ENCODE measurements at regions not wholly inside any gene's neighbourhood (a gene's known extent, or its start where the extent isn't known, plus 50 kb on each side); places are given as distances from the start of the nearest gene placed in this dataset.

DNA sequence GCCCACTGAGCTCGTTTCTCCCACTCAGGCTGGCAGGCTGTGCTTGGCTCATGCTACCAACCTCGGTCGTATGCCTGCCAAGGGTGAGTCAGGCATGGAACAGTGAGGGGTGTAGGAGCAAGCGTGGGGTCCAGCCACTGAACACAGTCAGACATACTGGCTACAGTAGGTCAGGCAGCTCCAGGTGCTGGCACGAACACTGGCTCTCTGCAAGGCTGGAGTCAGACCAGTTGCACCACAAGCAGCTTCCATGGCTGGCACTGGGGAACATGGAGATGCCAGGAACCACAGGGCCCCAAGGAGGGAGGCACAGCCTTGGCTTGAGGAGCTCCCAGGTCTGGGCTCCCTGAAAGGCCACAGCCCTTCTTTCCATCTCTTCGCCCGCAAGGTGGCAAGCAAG is 410.7 kb upstream of the KIRREL3 start:
- no peak for DNase-seq (ENCODE audit: low read depth)

DNA sequence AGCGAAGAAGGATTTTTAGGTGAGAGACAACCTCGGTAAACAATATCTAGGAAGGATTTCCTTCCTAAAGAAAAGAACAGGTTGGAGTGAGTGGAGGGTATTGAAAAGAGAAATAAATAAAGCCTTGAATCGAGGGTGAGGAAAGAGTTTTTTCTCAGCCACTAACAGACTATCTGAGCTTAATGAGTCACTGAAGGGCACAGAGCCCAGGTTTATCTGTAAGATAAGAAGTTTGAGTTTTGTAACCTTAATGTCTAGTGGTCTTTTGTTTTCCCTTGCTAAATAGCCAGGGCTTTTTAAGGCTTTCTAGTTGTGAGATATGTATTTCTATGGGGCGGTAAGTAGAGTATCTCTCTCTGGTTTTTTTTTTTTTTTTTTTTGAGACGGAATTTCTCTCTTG is 394.5 kb upstream of the KIRREL3 start:
- DNase-seq (ENCODE audit: low read depth): no peak

DNA sequence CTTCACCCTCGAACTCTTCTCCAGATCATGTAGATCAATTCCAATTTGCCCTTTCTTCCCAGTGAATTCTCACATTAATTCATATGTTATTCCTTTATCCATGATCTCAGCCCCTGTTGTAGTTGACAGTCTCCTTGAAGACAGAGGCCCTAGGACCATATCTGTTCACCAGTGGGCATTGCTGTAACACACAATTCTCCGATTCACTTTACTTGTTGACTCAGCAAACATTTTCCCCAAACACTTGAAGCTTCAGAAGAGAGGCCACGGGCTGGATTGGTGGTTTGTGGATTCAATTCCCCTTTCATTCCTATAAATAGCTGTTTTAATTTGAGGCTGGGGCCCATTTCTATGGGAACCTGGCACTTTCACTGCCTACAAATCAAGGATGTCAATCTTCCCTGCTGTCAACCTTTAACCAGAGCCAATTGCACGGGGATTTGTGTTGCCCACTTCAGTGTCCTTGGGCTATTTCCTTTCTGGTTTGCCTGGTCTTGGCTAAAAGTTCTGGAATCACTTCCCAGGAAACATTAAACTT is 393.0 kb upstream of the KIRREL3 start:
- DNase-seq (ENCODE audit: low read depth): no peak

DNA sequence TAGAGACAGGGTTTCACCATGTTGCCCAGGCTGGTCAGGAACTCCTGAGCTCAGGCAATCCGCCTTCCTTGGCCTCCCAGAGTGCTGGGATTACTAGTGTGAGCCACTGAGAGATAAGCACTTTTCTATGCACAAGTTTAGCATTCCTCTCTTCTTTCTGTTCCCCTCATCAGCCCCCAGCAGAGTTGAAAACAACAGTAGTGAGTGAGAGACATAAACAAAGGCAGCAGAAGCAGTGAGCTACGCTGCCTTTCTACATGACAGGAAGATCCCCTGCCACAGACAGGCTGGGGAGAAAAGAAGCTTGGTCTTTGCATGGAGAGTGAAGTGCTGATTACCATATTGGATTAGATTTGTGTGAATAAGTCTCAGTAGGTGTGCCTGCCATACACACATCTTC is 392.0 kb upstream of the KIRREL3 start:
- no peak for DNase-seq (ENCODE audit: low read depth)

DNA sequence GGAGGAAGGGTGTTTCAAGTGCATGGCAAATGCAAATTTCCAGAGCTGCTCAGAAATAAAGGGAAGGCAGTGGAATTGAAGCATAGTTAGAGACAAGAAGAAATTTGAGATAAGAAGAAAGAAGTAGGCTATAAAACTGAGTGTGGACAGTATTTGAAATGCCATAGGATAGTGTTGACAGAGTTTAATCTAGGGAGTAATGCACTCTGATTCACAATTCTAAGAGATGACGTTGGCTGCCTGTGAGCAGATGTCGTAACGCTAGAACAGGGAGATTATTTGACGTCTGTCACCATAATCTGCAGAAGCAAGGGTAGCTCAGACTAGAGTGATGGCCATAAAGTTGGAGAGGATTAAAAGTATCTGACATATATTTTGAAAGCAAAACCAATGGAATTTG is 389.9 kb upstream of the KIRREL3 start:
- DNase-seq (ENCODE audit: low read depth): no peak

DNA sequence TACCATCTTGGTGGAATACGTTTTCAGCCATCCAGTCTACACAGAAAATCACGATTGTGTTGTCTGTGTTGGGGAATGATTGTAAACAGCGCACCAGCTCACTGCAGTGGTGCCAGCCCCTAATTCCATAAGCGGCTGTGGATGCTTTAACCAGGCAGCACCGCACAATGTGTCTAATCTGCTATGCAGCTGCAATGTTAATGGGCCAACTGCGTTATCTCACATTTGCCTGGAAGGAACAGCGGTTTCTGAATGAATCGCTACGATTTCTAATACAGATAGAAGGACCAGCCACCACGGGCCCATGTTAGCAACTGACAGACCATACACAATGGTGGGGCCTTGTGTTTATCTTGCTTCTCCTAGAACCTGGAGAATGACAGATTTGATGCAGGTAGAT is 384.5 kb upstream of the KIRREL3 start:
- DNase-seq (ENCODE audit: low read depth): no peak

DNA sequence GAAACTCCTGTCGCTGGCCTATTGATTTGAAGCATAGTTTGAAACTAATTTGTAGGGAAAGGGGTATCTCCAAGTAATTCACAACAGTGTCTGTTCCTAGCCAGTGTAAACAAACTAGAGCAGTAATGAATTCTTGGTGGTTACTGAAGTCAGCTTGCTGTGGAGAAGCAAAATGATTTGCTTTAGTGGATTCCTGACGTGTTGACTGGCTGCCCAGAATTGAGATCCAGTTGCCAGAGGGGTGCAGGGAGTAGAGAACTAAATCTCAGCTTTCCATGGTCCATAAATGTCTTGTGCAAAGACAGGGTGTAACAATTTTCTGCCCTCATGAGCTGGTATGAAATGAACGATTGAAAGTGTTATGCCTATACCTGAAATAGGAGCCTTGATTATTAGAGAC is 382.5 kb upstream of the KIRREL3 start:
- no peak for DNase-seq (ENCODE audit: low read depth)

DNA sequence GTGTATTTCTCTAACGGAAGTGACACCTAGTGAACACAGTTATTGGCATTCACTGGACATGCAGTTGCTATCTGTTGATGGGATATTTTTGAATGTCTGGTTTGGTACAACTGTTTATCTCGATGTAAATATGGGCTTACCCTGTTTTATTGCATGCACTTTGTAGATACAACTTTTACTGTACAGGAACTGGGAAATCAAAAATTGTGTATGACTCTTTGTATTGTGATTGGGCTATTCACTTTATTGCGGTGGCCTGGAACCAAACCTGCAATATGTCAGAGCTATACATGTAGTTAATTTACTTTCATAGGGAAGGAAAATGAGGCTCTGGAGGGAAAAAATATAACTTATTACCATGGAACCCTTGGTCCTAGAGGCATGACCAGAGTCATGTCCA is 380.7 kb upstream of the KIRREL3 start:
- DNase-seq (ENCODE audit: low read depth): no peak

DNA sequence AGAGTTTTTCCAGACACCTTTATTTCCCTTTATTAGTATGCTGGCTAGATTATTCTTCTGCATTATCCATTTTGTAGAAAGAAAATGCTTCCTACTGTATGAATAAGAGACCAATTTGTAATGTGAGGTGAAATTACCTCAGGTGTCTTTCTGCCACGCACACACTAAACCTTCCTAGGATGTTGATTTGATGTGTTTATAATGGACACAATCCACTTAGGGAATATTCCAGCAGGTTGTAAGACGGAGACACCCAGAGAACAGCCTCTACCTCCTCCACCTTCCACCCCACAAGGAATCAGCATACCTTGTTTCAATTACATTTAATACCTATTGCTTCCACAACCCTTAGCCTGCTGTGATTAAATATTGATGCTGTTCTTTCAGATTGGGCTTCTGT is 379.1 kb upstream of the KIRREL3 start:
- no peak for DNase-seq (ENCODE audit: low read depth)

DNA sequence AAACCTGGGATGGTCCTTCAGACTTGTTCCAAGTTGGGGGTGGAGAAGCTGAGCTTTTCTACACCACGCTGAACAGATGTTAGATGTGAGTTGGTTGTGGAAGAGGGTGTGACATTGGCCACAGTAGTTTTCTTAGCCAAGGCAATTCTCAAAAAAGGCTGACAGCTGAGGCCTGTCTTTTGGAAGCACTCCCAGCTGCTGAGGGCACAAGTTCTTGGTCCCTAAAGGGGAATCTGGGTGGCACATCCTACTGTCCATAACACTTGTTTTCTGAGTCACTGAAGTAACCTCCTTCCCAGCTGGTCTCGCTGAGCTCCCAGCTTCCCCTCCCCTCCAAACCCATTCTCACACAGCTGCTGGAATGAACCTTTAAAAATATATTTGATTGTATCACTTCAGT is 375.7 kb upstream of the KIRREL3 start:
- no peak for DNase-seq (ENCODE audit: low read depth)

DNA sequence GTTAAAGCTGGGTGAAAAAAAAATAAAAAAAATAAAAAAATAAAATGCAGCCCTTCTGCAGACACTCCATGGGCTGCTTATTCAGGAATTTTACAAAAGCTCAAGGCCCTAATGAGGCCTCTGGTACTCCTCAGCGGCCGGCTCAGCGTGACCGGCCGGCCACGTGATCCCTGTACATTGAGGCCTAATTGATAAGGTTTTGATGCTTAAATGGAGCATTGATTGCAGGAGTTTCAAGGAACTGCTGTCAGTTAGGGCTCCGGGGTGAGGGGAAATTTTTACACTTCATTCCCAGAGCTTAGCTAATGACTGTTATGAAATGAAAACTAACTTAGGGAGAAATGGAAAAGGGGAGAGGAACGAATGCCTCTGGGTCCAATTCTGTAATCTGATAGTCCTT is 368.8 kb upstream of the KIRREL3 start:
- DNase-seq (ENCODE audit: low read depth): no peak

DNA sequence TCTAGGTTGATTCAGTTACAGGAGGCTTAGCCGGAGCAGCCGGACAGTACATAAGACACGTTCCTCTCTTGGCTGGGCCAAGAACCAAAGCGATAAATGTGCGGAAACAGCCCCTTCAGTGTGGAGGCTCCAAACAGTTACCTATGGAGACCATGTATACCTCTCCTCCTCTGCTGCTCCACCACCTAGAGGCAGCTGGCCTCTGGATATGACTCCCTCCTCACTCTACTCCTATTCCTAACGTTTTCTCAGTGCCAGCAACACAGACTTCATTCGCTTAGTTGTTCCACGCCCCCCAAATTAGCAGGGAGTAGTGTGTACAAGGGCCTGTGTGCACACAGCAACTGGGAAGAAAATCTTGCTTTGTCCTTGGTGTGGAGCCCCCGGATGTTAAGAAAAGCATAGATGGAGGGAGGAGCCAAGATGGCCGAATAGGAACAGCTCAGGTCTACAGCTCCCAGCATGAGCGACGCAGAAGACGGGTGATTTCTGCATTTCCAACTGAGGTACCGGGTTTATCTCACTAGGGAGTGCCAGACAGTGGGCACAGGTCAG is 362.3 kb upstream of the KIRREL3 start:
- no peak for DNase-seq (ENCODE audit: low read depth)

DNA sequence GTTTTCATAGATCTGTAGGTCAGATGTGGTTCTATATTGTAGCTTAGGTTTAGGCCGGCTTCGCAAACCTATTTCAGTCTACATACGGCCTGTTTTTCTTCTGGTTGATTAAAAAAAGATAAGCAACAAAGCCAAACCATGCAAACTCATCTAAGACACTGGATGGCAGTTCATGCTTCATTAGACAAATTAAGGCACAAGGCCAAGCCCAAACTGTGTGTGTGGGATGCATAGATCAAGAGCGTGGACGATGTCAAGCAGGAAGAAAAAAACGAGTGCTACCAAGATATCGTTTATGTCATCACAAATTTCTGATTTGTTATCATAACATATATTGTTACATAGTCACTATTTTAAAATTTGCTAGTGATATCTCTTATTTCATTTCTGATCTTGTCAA is 357.6 kb upstream of the KIRREL3 start:
- DNase-seq (ENCODE audit: low read depth): no peak

DNA sequence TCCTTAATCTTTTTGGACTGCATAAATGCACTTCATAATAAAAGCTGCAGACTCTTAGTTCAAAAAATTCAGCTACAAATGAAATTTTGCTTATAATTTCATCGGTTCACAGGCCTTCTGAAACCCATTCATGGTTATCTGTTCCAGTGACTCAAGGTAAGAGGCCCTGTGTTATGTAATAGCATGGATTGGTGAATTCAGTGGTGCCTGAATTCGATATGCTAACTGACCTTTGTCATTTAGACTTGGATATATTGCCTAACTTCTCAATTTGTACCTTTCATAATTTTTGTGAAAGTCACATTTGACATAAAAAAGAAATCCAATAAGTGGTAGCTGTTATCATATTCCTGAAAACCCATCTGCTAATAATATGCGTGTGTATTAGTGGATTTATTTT is 349.9 kb upstream of the KIRREL3 start:
- DNase-seq (ENCODE audit: low read depth): no peak

DNA sequence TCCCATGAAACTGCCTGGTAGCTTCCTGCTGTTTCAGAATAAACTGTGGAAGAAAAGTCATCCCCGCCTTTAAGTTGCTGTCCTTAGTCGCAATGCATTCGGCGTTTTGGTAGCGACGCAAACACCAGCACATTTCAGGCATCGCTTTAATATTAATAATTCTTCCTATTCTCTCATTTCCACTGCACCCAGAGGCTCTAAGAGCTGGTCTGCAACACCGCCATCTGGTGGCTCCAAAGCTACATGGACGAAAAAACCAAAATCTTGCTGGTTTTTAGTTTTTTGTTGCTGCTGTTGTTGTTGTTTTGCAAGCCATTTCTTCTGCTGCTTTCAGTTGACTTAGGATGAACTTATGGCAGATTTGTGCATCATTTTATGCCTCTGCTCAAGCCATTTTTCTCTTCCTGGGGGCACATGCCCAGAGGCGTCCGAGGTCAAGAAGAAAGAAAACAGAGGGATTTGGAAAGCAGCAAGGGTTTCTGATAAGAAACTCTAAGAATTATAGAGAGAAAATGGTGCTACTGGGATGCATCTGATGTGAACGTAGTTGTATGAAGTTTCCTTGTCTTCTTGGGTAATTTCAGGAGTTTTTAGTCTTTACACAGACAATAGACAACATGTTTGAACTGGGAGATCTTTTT is 345.4 kb upstream of the KIRREL3 start:
- no peak for DNase-seq (ENCODE audit: low read depth)

DNA sequence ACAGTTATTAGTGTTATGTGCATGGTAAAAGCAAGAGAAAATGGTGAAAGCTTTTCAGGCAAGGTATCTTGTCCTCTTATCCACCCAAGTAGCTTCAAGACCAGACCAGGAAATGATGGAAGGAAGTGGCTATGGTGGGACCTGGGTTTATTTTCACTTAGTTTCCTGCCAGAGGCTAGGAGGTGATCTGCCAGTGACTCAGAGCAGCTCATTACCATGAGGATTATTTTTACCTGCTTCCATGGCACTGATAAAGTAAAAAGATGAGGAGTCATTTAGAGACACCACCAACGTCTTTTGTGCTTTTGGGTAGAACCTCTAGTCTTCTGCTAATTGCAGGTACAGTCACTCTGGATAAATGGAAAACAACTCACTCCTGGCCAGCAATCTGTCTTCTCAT is 339.9 kb upstream of the KIRREL3 start:
- DNase-seq (ENCODE audit: low read depth): no peak

DNA sequence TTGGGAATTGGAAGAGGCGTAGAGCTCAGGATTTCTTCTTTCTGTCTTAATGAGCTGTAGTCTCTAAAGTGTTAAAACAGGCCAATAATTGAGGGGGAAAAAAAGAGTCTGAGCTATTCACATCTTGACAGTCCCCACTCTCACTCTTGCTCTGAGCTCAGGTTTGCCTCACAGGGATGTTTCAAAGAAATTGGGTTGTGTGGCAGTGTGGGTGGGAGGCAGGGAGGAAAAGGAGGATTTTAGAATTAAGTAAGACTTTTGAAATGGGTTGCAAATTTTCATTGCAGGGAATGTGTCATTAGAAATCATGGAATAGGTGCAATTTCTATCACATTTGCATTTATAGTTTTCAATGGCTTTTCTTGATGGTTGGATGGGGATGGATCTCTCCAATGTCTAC is 338.8 kb upstream of the KIRREL3 start:
- DNase-seq (ENCODE audit: low read depth): no peak

DNA sequence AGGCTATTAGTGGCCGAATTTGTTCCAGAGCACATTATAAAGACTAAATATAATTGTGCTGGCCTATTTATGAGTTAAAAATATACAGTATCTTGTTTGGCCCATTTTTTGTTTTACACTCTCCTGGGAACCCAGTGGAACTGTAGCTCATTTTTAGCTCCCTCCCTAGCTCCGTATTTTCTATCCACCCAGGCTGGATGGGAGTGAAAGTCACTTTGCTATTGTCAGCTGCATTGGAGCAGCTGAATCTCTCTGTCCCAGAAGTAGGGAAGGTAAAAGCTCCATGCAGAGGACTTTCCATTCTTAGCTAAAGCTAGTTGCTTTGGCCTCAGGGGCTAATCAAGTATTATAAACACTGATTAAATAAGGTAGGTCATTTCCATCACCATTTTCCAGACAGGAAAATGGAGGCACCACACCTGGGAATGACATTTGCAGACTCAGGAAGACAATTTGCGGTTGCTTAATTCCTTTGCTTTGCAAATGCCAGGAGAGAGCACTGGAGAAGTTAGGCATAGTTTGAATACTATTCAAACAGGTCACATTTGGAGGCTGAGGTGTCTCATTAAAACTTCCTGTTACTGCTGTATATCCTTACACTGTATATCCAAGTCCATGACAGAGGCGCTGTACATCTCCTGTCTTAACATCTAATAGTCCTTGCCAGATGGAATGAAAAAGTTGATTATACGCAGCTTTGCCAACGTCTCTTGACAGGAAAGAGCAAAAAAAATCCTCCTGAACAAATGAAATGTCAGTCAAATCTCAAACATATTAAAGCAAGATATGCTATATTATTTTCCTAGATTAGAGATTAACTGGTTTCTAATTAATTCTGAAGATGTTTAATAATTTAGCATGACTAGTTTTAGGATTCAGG is 338.1 kb upstream of the KIRREL3 start:
- no peak for DNase-seq (ENCODE audit: low read depth)

DNA sequence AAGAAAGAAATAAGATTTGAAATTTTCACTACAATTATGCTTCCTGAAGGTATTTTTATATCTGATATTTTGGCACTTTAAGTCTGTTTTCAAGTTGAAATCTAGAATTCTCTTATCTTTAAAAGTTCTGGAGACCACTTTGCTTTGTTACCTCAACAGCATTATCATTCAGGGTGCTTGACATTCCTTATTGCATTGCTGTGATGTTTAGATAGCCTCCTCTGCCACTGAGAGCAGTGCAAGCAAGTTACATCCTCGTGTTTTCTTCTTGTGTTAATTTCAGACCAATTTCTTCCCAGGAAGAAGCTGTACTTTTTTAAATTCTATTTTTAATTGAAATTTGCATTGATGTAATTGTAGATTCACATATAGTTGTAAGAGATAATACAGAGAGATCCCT is 333.9 kb upstream of the KIRREL3 start:
- DNase-seq (ENCODE audit: low read depth): no peak

DNA sequence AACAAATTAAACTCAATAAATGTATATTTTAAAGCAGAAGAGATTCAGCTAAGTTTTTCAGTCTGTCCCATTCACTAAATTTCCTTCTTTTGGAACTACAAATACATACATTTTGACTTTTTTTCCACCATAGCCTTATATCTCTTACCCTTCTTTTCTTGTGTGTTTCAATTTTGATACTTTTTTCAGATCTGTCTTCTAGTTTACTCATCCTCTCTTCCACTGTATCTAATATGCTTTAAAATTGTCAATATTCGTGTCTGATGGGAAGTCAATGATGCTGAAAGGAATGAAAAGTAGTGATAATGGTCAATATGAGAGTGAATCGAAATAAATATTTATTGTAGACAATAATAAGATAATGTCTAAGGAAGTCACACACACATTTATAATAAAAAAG is 332.3 kb upstream of the KIRREL3 start:
- no peak for DNase-seq (ENCODE audit: low read depth)

DNA sequence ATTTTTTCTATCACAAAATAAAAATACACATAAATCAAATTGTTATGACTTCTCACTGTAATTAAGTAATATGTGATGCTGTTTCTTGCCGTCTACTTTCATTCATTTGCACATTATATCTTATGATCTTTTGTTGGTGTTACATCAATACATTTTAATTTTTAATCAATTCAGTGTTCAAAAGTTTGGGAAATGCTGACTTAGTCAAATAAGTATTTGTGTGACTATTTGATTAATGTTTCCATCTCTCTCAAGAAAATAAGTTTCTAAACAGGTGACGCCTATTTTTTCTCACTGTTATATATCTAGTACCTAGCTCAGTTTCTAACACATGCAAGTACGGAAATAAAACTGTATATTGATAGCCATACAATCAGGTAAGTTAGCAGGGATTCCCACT is 329.5 kb upstream of the KIRREL3 start:
- DNase-seq (ENCODE audit: low read depth): no peak

DNA sequence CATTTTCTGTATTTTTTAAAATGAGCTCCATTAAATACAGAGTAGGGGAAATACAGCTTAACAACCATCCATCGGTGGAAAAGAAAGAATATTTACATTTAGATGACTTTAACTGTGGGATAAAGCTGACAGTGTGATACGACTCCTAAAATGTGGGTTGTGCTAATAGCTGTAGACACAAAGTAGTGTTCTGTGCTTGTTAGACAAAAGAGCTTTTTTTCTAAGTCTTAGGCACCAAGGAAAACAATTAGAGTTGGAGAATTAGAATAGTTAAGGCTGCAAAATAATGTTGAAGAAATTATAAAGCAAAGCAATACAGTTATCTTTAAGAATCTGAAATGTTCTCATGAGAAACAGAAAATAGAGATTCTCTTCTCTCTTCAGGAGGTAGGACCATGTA is 307.7 kb upstream of the KIRREL3 start:
- no peak for DNase-seq (ENCODE audit: low read depth)

DNA sequence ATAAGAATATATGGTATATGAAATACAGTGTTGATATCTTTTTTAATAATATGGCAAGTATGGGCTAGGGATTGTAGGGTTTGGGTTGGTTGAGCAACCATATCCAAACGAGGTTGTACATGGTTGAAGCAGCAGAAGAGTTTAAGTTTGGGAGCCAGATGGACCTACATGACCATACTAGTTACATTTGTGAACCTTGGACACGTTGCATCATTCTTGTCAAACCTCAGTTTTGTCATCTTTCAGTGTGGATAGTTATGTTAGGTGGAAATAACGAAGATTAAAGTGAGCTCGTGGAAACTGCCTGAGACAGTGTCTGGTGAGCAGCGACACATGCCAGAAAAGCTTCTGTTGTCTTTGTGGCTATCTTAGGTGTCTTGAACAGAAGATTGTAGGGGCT is 307.1 kb upstream of the KIRREL3 start:
- no peak for DNase-seq (ENCODE audit: low read depth)

Measured in activated T-cell treated with anti-CD3 and anti-CD28 coated beads for 1 hour (primary cell).